Activated naive CD4-positive, alpha-beta T cell treated with anti-CD3 and anti-CD28 coated beads, Interleukin-2, amount 50 U/mL, for 24 hours (primary cell): ENCODE measurements at regions not wholly inside any gene's neighbourhood (a gene's known extent, or its start where the extent isn't known, plus 50 kb on each side); places are given as distances from the start of the nearest gene placed in this dataset.
A peak's percentile ranks its signal among the peaks of the same experiment; 100 is the strongest.
"Not testable (repeated sequence)": the region's sequence is repeated elsewhere in the genome, so short reads cannot be mapped to it uniquely, and the experiment has no call there.

ENCODE experiments used
- H3K27ac Mint-ChIP-seq: one replicate; pipeline ENCODE4 v1.8.0; 2021; ENCODE audit warnings: mild to moderate bottlenecking, mixed read lengths
- H3K27me3 Mint-ChIP-seq: one replicate; pipeline ENCODE4 v1.8.0; 2021; ENCODE audit warnings: mixed read lengths
- H3K36me3 Mint-ChIP-seq: one replicate; pipeline ENCODE4 v1.8.0; 2021; ENCODE audit warnings: mixed read lengths
- H3K4me1 Mint-ChIP-seq: one replicate; pipeline ENCODE4 v1.8.0; 2021; ENCODE audit warnings: mixed read lengths
- H3K4me3 Mint-ChIP-seq: one replicate; pipeline ENCODE4 v1.8.0; 2021; ENCODE audit warnings: mild to moderate bottlenecking, mixed read lengths
- H3K9me3 Mint-ChIP-seq: one replicate; pipeline ENCODE4 v1.8.0; 2021; ENCODE audit warnings: mixed read lengths

DNA sequence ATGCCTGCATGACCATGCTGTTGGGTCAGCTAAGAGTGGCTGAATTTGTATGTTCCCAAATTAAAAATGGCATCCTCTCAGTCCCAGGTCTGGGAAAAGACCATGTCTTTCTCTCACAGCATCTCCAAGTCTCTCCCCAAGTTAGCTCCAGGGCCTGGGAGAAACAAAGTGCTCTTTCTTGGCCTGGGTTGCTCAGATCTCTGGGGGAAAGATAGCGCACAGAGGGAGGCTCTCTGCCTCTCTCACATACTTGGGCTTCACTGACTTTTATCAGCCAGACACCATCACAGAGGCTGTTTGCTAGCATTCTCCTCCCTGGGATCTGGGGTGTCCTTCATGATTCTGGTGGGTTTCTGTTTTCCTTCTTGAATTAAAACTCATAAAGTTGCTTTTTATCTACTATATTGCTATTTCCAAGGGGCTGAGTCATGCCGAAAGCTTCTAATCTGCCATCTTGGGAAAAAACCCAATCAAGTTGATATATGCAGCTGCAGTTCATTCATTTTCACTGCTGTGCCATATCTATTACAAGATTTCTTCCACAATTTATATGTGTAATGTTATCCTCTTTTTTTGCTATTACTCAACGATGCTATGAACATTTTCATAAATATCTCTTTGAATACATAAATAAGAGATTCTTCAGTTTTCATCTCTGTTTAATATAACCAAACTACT is 190.2 kb downstream of the MOXD1 start:
- no peaks in the 10 kb centered on the region for H3K9me3 Mint-ChIP-seq
- H3K27ac Mint-ChIP-seq = no peak overlapping the region
- H3K27me3 Mint-ChIP-seq = peaks cover 1% of the 10 kb centered on the region
- H3K4me1 Mint-ChIP-seq = no peaks in the 10 kb centered on the region
- H3K36me3 Mint-ChIP-seq = no peaks in the 10 kb centered on the region
- H3K4me3 Mint-ChIP-seq = no peak overlapping the region

DNA sequence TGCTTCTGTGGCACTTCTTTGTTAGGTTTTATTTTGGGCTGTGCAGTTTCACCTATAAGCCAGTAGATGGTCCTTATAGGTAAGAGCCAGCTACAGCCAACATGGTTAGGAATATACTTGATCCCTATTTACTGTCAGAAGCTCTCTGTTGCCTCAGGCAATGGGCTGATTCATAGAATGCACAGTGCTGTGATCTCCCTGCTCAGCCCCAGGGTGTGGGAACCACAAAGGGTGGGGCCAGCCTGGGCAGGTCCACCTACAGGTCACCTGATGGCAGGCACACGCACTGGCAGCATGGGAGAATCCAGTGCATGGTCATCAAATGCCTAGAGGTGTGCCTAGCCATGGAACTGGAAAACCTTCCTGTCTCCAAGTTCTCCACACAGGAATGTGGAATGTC is 191.9 kb downstream of the MOXD1 start:
- Mint-ChIP-seq H3K4me1 (no peaks in the 10 kb centered on the region), H3K9me3 (peaks cover 7% of the 10 kb centered on the region), H3K27ac (peak overlapping the region; percentile 6), H3K4me3 (no peak overlapping the region), H3K27me3 (peaks cover 1% of the 10 kb centered on the region), H3K36me3 (no peaks in the 10 kb centered on the region)

- peaks cover 1% of the 10 kb centered on the region for H3K27me3 Mint-ChIP-seq
- no peak overlapping the region for H3K4me3 Mint-ChIP-seq
- H3K4me1 Mint-ChIP-seq = no peaks in the 10 kb centered on the region
- peaks cover 8% of the 10 kb centered on the region for H3K9me3 Mint-ChIP-seq
- no peak overlapping the region for H3K27ac Mint-ChIP-seq
- H3K36me3 Mint-ChIP-seq = no peaks in the 10 kb centered on the region
These were observed 193.3 kb downstream of the MOXD1 start for GRCh38 chr6:132207991-132208390.

GRCh38 chr6:132205946-132206345 is 195.3 kb downstream of the MOXD1 start:
- H3K9me3 Mint-ChIP-seq = peaks cover 8% of the 10 kb centered on the region
- H3K4me3 Mint-ChIP-seq = no peak overlapping the region
- H3K36me3 Mint-ChIP-seq = no peaks in the 10 kb centered on the region
- no peak overlapping the region for H3K27ac Mint-ChIP-seq
- no peaks in the 10 kb centered on the region for H3K4me1 Mint-ChIP-seq
- H3K27me3 Mint-ChIP-seq = peaks cover 1% of the 10 kb centered on the region

GRCh38 chr6:132204591-132204990 is 196.7 kb downstream of the MOXD1 start:
- no peaks in the 10 kb centered on the region for H3K4me1 Mint-ChIP-seq
- H3K27me3 Mint-ChIP-seq = peaks cover 1% of the 10 kb centered on the region
- no peak overlapping the region for H3K27ac Mint-ChIP-seq
- H3K4me3 Mint-ChIP-seq = no peak overlapping the region
- H3K9me3 Mint-ChIP-seq = peaks cover 8% of the 10 kb centered on the region
- H3K36me3 Mint-ChIP-seq = no peaks in the 10 kb centered on the region

DNA sequence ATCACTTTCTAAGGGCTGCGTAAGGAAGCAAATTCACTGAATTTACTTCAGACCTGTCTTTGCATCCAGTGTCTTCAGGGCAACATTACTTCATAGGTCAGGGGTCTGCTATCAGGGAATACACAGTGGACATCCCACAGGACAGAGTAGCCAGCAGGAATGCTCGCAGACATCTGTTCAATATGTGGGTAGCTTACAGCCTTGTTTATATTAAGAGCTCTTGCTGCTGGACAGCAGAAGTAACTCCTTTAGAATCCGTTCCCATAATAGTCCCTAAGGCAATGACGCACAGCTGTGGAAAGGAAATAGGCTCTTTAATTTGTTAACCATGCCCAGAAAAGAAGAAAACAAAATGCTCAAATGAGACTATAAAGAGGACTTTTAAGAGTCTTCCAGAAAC is 198.7 kb downstream of the MOXD1 start:
- Mint-ChIP-seq H3K4me3 (no peak overlapping the region), H3K9me3 (peaks cover 8% of the 10 kb centered on the region), H3K27ac (no peak overlapping the region), H3K4me1 (no peaks in the 10 kb centered on the region), H3K36me3 (no peaks in the 10 kb centered on the region), H3K27me3 (peaks cover 1% of the 10 kb centered on the region)

DNA sequence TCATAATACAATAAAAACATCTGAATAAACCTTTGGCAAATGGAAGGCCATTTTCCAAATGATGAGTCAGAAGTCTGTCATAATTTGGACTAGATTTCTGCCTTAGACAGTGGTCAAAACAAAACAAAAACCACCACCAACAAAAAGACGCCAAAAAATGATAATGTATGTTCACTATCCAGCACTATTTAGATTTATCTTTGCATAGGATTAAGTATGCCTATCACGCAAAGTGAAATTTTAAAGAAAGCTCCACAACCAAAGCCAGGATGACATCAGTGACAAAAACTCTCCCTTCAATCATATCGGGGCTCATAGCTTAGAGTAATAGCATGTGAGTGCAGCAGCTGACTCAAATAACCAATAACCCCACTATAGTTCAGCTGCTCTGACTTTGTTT is 201.9 kb downstream of the MOXD1 start:
- Mint-ChIP-seq H3K27me3 (no peaks in the 10 kb centered on the region), H3K9me3 (peaks cover under 1% of the 10 kb centered on the region), H3K27ac (no peak overlapping the region), H3K4me3 (no peak overlapping the region), H3K4me1 (no peaks in the 10 kb centered on the region), H3K36me3 (no peaks in the 10 kb centered on the region)

DNA sequence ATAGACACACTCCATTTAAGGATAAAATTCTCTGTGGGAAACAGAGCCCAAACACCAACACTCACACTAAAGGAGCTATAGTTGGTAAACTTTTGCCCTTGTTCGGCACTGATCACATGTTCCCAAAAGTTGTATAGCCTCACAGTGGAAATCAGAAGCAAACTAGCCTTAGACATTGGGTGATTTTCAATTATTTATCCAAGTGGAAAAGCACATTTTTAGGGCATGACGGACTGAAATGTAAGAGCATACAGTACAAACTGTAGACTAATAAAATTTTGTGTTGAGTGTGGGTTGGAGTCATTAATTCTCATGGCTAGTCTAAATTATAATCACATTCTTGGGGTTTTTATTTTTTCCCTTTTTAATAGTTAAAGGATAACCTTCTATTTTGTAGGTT is 202.4 kb downstream of the MOXD1 start:
- H3K9me3 Mint-ChIP-seq = no peaks in the 10 kb centered on the region
- no peak overlapping the region for H3K4me3 Mint-ChIP-seq
- H3K27ac Mint-ChIP-seq = no peak overlapping the region
- no peaks in the 10 kb centered on the region for H3K4me1 Mint-ChIP-seq
- H3K36me3 Mint-ChIP-seq = no peaks in the 10 kb centered on the region
- H3K27me3 Mint-ChIP-seq = no peaks in the 10 kb centered on the region

GRCh38 chr6:132198040-132198439 is 203.2 kb downstream of the MOXD1 start:
- no peaks in the 10 kb centered on the region for H3K27me3 Mint-ChIP-seq
- H3K27ac Mint-ChIP-seq = no peak overlapping the region
- H3K36me3 Mint-ChIP-seq = no peaks in the 10 kb centered on the region
- H3K9me3 Mint-ChIP-seq = no peaks in the 10 kb centered on the region
- H3K4me3 Mint-ChIP-seq = no peak overlapping the region
- no peaks in the 10 kb centered on the region for H3K4me1 Mint-ChIP-seq

DNA sequence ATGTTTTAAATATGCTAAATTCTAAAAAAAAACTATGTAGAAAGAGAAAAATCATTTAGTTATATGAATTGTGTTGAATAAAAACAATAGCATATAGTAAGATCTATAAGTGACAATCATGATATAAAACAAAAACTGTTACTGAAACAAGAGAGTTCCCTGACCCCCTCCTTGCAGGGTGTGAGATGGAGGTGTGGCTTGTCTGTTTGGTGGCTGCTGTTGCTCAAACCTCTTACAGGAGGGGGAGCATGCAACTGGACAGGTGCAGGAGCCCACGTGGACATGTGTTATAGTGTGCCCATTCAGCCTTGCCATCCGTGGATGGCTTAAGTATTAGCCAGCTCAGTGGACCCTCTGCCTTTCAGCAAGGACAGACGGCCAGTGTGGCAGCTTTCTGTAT is 206.7 kb downstream of the MOXD1 start:
- Mint-ChIP-seq H3K4me3 (no peak overlapping the region), H3K27me3 (no peaks in the 10 kb centered on the region), H3K4me1 (no peaks in the 10 kb centered on the region), H3K9me3 (no peaks in the 10 kb centered on the region), H3K36me3 (no peaks in the 10 kb centered on the region), H3K27ac (no peak overlapping the region)

DNA sequence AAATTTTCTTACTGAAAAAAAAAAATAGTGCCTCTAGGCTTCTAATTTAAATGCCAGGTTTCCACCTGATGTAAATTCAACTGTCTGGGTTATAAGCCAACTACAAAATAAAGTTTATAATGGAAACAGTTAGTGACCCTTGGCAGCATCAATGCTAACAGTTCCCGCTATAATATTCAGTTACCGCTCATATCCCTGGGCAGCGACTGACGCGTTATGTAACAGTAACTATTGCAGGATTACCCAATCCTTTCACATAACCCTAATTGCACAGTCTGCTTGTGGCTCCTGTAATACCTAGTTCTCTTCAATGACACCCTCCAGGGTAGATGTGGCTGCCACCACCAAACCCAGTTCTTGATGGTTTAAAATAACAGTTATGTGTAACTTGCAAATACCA is 208.6 kb downstream of the MOXD1 start:
- Mint-ChIP-seq H3K4me1 (no peaks in the 10 kb centered on the region), H3K4me3 (no peak overlapping the region), H3K27ac (no peak overlapping the region), H3K36me3 (no peaks in the 10 kb centered on the region), H3K27me3 (no peaks in the 10 kb centered on the region), H3K9me3 (no peaks in the 10 kb centered on the region)

DNA sequence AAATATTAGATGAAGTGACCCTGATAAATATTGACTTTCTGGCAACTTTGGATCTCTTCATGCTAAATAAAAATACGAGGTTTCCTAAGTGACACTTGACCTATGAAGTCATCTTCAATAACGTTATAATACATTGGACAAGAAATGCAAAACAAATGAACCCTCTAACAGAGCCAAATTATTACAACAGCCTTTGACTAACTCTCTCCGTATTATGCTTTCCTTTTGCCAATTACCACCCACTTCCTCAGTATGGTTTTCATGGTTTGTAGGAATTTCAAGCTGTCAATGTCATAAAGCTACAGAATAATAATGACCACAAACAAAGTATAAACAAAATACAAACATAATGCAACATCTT is 210.5 kb downstream of the MOXD1 start:
- Mint-ChIP-seq H3K27me3 (no peaks in the 10 kb centered on the region), H3K36me3 (no peaks in the 10 kb centered on the region), H3K9me3 (no peaks in the 10 kb centered on the region), H3K4me1 (no peaks in the 10 kb centered on the region), H3K27ac (no peak overlapping the region), H3K4me3 (no peak overlapping the region)

GRCh38 chr6:132190097-132190814 is 211.0 kb downstream of the MOXD1 start:
- H3K4me1 Mint-ChIP-seq = no peaks in the 10 kb centered on the region
- H3K36me3 Mint-ChIP-seq = no peaks in the 10 kb centered on the region
- no peaks in the 10 kb centered on the region for H3K27me3 Mint-ChIP-seq
- no peak overlapping the region for H3K4me3 Mint-ChIP-seq
- no peak overlapping the region for H3K27ac Mint-ChIP-seq
- no peaks in the 10 kb centered on the region for H3K9me3 Mint-ChIP-seq

DNA sequence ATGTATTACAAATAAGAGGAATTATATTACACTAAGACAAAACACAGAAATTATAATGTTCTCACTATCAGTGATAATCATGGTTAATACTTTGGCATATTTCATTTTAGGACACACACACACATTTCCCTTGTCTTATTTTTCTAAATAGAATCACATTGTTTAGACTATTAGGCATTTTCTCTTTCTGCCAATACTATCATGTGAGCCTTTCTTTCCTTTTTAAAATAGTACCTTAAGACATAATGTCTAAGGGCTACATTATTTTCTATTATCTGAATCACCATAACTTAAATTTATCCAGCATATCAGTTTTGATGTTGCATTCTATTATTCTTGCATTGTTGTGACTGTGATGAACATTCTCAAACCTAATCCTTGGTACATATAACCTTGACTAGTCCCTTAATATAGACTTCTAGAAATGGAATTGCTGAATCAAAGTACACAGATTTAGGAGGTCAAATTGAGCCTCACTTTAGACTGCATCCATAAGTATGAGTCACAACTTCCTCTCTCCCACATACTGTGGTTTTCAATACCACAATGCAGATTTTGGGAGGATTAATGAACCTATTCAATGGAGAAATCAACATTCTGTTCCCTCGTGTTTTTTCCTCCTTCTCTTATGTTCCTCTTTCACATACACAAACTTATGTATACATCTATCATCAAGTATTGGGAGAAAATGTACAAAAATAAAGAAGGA is 212.6 kb downstream of the MOXD1 start:
- H3K36me3 Mint-ChIP-seq = no peaks in the 10 kb centered on the region
- H3K27me3 Mint-ChIP-seq = no peaks in the 10 kb centered on the region
- H3K9me3 Mint-ChIP-seq = no peaks in the 10 kb centered on the region
- no peak overlapping the region for H3K4me3 Mint-ChIP-seq
- no peaks in the 10 kb centered on the region for H3K4me1 Mint-ChIP-seq
- no peak overlapping the region for H3K27ac Mint-ChIP-seq

GRCh38 chr6:132187816-132188215 is 213.5 kb downstream of the MOXD1 start:
- Mint-ChIP-seq H3K4me3 (no peak overlapping the region), H3K27me3 (no peaks in the 10 kb centered on the region), H3K9me3 (peaks cover 5% of the 10 kb centered on the region)

GRCh38 chr6:132184966-132185365 is 216.3 kb downstream of the MOXD1 start:
- not testable (repeated sequence) for H3K4me1 Mint-ChIP-seq, H3K27me3 Mint-ChIP-seq, H3K27ac Mint-ChIP-seq, H3K36me3 Mint-ChIP-seq, H3K9me3 Mint-ChIP-seq, H3K4me3 Mint-ChIP-seq

More at GRCh38 chr6:132187816-132188215, 213.5 kb downstream of the MOXD1 start:
- Mint-ChIP-seq H3K4me1 (no peaks in the 10 kb centered on the region), H3K36me3 (no peaks in the 10 kb centered on the region), H3K27ac (no peak overlapping the region)
